AG04449 (cell line): ENCODE measurements at regions not wholly inside any gene's neighbourhood (a gene's known extent, or its start where the extent isn't known, plus 50 kb on each side); places are given as distances from the start of the nearest gene placed in this dataset.

Experiments used
- CTCF ChIA-PET: fragments of 350-600 bp; formaldehyde crosslinking; extraction: SDS; loops from one replicate; lab custom pipeline; 2021; ENCODE audit warnings: antibody characterized with exemption; lab: Yijun Ruan, JAX
- POLR2A ChIA-PET: fragments of 400-600, 350-600 bp; formaldehyde crosslinking; extraction: SDS; loops from one replicate; lab custom pipeline; 2020; ENCODE audit warnings: antibody characterized with exemption, inconsistent platforms; lab: Yijun Ruan, JAX
- DNase-seq: peaks from one replicate; pipeline ENCODE4 v3.0.0-alpha.2; 2010; ENCODE audit warnings: low read depth, low spot score
- H3K4me3 ChIP-seq: 2 replicates; pipeline ENCODE4 v1.5.1; 2011; ENCODE audit warnings: low read depth, mild to moderate bottlenecking, control low read depth, low read length
- TF ChIP-seq, protein P1 (sequence below): IDR thresholded peaks from one replicate; pipeline ENCODE4 v1.5.1; 2011; ENCODE audit warnings: mild to moderate bottlenecking, moderate library complexity, low read length, control low read depth, inconsistent platforms; ENCODE audit not compliant: insufficient read depth; ENCODE audit errors: missing control alignments

DNA sequence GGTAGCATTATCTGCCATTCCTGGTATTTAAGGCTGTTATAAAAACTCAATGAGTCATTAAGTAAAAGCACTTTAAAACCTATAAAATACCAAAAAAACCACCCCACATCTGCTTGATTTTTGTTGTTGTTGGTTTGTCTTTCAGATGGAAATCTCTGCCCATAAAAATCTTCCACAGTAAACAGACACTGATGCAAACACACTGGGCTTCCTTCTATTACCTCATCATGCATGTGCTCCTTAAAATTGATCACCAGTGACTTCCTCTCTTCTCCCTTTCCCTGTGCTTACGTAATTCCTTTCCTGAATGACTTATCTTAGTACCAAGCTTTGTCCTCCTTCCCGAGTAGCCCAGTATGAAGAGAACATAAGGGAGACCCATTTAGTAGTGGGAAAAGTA, 167.2 kb downstream of the EVX1 start:
- DNase-seq = no peak
- ChIA-PET POLR2A (no interaction called here), CTCF (no interaction called here)
- TF ChIP-seq, protein P1, sequence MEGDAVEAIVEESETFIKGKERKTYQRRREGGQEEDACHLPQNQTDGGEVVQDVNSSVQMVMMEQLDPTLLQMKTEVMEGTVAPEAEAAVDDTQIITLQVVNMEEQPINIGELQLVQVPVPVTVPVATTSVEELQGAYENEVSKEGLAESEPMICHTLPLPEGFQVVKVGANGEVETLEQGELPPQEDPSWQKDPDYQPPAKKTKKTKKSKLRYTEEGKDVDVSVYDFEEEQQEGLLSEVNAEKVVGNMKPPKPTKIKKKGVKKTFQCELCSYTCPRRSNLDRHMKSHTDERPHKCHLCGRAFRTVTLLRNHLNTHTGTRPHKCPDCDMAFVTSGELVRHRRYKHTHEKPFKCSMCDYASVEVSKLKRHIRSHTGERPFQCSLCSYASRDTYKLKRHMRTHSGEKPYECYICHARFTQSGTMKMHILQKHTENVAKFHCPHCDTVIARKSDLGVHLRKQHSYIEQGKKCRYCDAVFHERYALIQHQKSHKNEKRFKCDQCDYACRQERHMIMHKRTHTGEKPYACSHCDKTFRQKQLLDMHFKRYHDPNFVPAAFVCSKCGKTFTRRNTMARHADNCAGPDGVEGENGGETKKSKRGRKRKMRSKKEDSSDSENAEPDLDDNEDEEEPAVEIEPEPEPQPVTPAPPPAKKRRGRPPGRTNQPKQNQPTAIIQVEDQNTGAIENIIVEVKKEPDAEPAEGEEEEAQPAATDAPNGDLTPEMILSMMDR = no peak
- H3K4me3 ChIP-seq = no peak overlapping the region

- ChIA-PET CTCF (no interaction called here), POLR2A (no interaction called here)
- H3K4me3 ChIP-seq = no peak overlapping the region
- TF ChIP-seq, protein P1 = no peak
- DNase-seq = no peak
Observed at GRCh38 chr7:27410812-27411544, 168.4 kb downstream of the EVX1 start.

DNA sequence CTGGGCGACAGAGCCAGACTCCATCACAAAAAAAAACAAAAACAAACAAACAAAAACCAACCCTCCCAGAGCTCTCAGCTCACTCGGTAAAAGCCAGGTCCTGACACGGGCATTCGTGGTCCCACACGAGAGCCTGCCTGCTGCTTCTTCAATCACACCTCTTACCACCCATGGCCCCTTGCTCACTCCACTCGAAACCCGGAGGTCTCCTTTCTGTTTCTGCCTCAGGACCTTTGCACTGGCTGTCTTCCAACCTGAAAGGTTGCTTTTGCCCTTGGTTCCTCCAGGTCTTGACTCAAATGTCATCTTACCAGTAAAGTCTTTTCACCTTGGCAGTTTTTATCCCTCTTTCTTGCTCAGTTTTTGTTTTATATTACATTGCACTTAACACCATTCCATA, 169.6 kb downstream of the EVX1 start:
- POLR2A ChIA-PET = no interaction called here
- DNase-seq = no peak

GRCh38 chr7:27418541-27418940, 175.9 kb downstream of the EVX1 start:
- H3K4me3 ChIP-seq = no peak overlapping the region
- CTCF ChIA-PET = no interaction called here
- POLR2A ChIA-PET = no interaction called here
- TF ChIP-seq, protein P1 = no peak
- no peak for DNase-seq

More for the DNA sequence above, 169.6 kb downstream of the EVX1 start:
- no peak overlapping the region for H3K4me3 ChIP-seq
- TF ChIP-seq, protein P1 = no peak
- CTCF ChIA-PET = no interaction called here

GRCh38 chr7:27419581-27420177, 177.1 kb downstream of the EVX1 start:
- H3K4me3 ChIP-seq = no peak overlapping the region
- ChIA-PET CTCF (no interaction called here), POLR2A (no interaction called here)
- TF ChIP-seq, protein P1 = no peak
- no peak for DNase-seq

DNA sequence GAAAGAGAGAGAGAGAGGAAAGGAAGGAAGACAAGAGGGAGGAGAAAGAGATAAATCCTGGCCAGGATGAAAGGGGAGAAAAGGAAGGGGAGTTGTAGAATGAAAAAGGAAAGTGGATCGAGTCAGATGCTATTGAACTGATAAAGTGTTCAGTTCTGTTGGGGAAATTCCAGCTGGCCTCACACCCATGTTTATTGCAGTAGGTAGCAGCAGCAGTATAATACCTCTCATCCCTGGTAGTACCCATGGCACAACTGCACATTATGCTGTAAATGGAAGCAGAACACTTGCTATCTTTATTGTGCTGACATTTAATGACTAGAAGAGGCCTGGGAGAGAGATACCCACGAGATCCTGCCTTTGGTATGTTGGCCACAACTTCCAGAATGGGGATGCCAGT, 178.1 kb downstream of the EVX1 start:
- H3K4me3 ChIP-seq = no peak overlapping the region

More for the DNA sequence above, 178.1 kb downstream of the EVX1 start:
- DNase-seq = no peak
- TF ChIP-seq, protein P1 = no peak
- ChIA-PET POLR2A (no interaction called here), CTCF (no interaction called here)
